ENCODE measurements at regions not wholly inside any gene's neighbourhood (a gene's known extent, or its start where the extent isn't known, plus 50 kb on each side); places are given as distances from the start of the nearest gene placed in this dataset.

- DNase-seq, result no peak
These were observed 113.1 kb downstream of the ZNF621 start for GRCh38 chr3:40637906-40638305.

GRCh38 chr3:40639006-40639405 is 114.2 kb downstream of the ZNF621 start:
- Mint-ChIP-seq H3K4me3 (no peak overlapping the region), H3K36me3 (no peaks in the 10 kb centered on the region), H3K27me3 (peaks cover 0 to 8% (median 6%) of the 10 kb centered on the region in 5 donors), H3K9me3 (peaks cover 0 to 8% (median 4%) of the 10 kb centered on the region in 11 donors), H3K4me1 (no peaks in the 10 kb centered on the region), H3K27ac (no peak overlapping the region)
- ATAC-seq (no peak), DNase-seq (no peak)
- H3K4me3 ChIP-seq (ENCODE audit: low read length), result no peak overlapping the region
- POLR2A ChIA-PET, result no interaction called here
- intact Hi-C loops (cut with micrococcal nuclease), result no loop called here
- no peaks in the 10 kb centered on the region for H3K4me1 ChIP-seq (ENCODE audit: control insufficient read depth in 2 of 2, insufficient read depth in 2 of 2, low read length in 2 of 2)
- H3K27me3 ChIP-seq (ENCODE audit: control insufficient read depth in 2 of 2, insufficient read depth in 2 of 2, low read length in 2 of 2), result no peaks in the 10 kb centered on the region
- no peaks in the 10 kb centered on the region for H3K9me3 ChIP-seq (ENCODE audit: control insufficient read depth in 2 of 3, low read length in 3 of 3)
- CTCF ChIA-PET, result no interaction called here
- no peak overlapping the region for H3K27ac ChIP-seq (ENCODE audit: low read depth, low read length)
- H3K36me3 ChIP-seq (ENCODE audit: control insufficient read depth in 2 of 3, insufficient read depth in 3 of 3, low read length in 3 of 3), result no peaks in the 10 kb centered on the region

More at GRCh38 chr3:40637906-40638305, 113.1 kb downstream of the ZNF621 start:
- H3K9me3 ChIP-seq (ENCODE audit: control insufficient read depth in 2 of 3, low read length in 3 of 3), result no peaks in the 10 kb centered on the region
- ChIA-PET CTCF (no interaction called here), POLR2A (no interaction called here)
- H3K4me1 ChIP-seq (ENCODE audit: control insufficient read depth in 2 of 2, insufficient read depth in 2 of 2, low read length in 2 of 2), result no peaks in the 10 kb centered on the region
- Mint-ChIP-seq H3K4me1 (no peaks in the 10 kb centered on the region), H3K4me3 (no peak overlapping the region), H3K27ac (no peak overlapping the region), H3K36me3 (peaks cover 0 to under 1% (median 0%) of the 10 kb centered on the region in 5 donors), H3K27me3 (peaks cover 0 to 13% (median 5%) of the 10 kb centered on the region in 5 donors), H3K9me3 (peaks cover 0 to 12% (median 6%) of the 10 kb centered on the region in 11 donors)
- no peak for ATAC-seq
- no peak overlapping the region for H3K4me3 ChIP-seq (ENCODE audit: low read length)
- H3K27ac ChIP-seq (ENCODE audit: low read depth, low read length), result no peak overlapping the region
- H3K36me3 ChIP-seq (ENCODE audit: control insufficient read depth in 2 of 3, insufficient read depth in 3 of 3, low read length in 3 of 3), result no peaks in the 10 kb centered on the region
- intact Hi-C loops (cut with micrococcal nuclease), result no loop called here
- H3K27me3 ChIP-seq (ENCODE audit: control insufficient read depth in 2 of 2, insufficient read depth in 2 of 2, low read length in 2 of 2), result no peaks in the 10 kb centered on the region

DNA sequence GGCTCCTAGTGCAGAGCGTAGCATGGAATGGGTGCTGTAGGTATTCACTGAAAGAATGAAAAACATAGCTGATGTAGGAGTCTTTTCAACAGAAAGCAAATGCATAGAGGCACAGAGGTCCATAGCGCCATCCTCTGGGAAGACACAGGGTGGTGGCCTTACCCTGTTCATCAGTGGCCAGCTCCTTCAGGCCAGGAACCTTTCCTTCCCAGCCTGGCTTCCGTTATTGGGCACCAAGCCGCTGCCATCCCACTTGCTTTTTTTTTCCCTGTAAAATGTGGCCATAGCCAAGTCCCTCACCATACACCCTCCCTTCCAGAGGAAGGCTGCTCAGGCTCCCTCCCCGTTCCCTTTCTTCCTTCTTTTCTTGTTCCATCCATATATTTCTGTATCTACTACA is 118.1 kb downstream of the ZNF621 start:
- H3K27ac Mint-ChIP-seq, result no peak overlapping the region
- no peaks in the 10 kb centered on the region for H3K27me3 ChIP-seq (ENCODE audit: control insufficient read depth in 2 of 2, insufficient read depth in 2 of 2, low read length in 2 of 2)
- ATAC-seq (no peak), DNase-seq (no peak)
- no peaks in the 10 kb centered on the region for H3K36me3 Mint-ChIP-seq
- no peak overlapping the region for H3K4me3 Mint-ChIP-seq
- H3K4me1 Mint-ChIP-seq, result no peaks in the 10 kb centered on the region
- H3K36me3 ChIP-seq (ENCODE audit: control insufficient read depth in 2 of 3, insufficient read depth in 3 of 3, low read length in 3 of 3), result no peaks in the 10 kb centered on the region
- no peak overlapping the region for H3K4me3 ChIP-seq (ENCODE audit: low read length)
- ChIA-PET POLR2A (no interaction called here), CTCF (no interaction called here)
- H3K27ac ChIP-seq (ENCODE audit: low read depth, low read length), result no peak overlapping the region
- peaks cover 0 to 15% (median 5%) of the 10 kb centered on the region in 5 donors for H3K27me3 Mint-ChIP-seq
- intact Hi-C loops (cut with micrococcal nuclease), result no loop called here
- peaks cover 0 to 5% (median 0%) of the 10 kb centered on the region in 11 donors for H3K9me3 Mint-ChIP-seq
- H3K4me1 ChIP-seq (ENCODE audit: control insufficient read depth in 2 of 2, insufficient read depth in 2 of 2, low read length in 2 of 2), result no peaks in the 10 kb centered on the region
- no peaks in the 10 kb centered on the region for H3K9me3 ChIP-seq (ENCODE audit: control insufficient read depth in 2 of 3, low read length in 3 of 3)

DNA sequence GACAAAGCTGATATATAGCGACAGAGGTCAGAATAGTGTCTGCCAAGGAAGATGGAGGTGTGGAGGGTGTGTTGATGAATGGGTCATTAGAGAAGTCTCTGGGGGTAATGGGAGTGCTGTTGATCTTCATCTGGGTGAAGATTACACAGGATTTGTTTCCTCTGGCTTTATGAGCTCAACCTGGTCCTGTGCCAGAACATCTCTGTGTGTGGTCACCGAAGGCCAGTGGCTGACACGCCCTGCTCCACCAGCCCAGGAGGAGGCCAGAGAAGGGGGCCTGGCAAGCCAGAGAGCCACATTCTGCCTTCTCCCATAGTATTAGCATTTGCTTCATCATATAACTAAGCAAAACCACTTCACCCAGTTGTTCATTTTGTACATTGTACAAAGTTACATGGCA is 121.1 kb downstream of the ZNF621 start:
- ATAC-seq (no peak), DNase-seq (no peak)
- no peaks in the 10 kb centered on the region for H3K9me3 ChIP-seq (ENCODE audit: control insufficient read depth in 2 of 3, low read length in 3 of 3)
- Mint-ChIP-seq H3K27me3 (peaks cover 0 to 15% (median 5%) of the 10 kb centered on the region in 5 donors), H3K4me1 (no peaks in the 10 kb centered on the region), H3K36me3 (no peaks in the 10 kb centered on the region), H3K9me3 (peaks cover 0 to 5% (median 0%) of the 10 kb centered on the region in 11 donors), H3K4me3 (no peak overlapping the region), H3K27ac (no peak overlapping the region)
- no peaks in the 10 kb centered on the region for H3K4me1 ChIP-seq (ENCODE audit: control insufficient read depth in 2 of 2, insufficient read depth in 2 of 2, low read length in 2 of 2)
- H3K36me3 ChIP-seq (ENCODE audit: control insufficient read depth in 2 of 3, insufficient read depth in 3 of 3, low read length in 3 of 3), result no peaks in the 10 kb centered on the region
- H3K27ac ChIP-seq (ENCODE audit: low read depth, low read length), result no peak overlapping the region
- intact Hi-C loops (cut with micrococcal nuclease), result no loop called here
- ChIA-PET CTCF (interaction anchor here (0.6 to 0.7 kb wide), 2 partner anchors 44 to 775 kb away, joined by 3 to 4 read pairs; no protein-coding TSS in a partner anchor), POLR2A (no interaction called here)
- no peak overlapping the region for H3K4me3 ChIP-seq (ENCODE audit: low read length)
- H3K27me3 ChIP-seq (ENCODE audit: control insufficient read depth in 2 of 2, insufficient read depth in 2 of 2, low read length in 2 of 2), result no peaks in the 10 kb centered on the region

GRCh38 chr3:40649346-40649745 is 124.6 kb downstream of the ZNF621 start:
- Mint-ChIP-seq H3K4me1 (no peaks in the 10 kb centered on the region), H3K27ac (no peak overlapping the region), H3K27me3 (peaks cover 0 to 8% (median 0%) of the 10 kb centered on the region in 5 donors), H3K4me3 (no peak overlapping the region), H3K9me3 (peaks cover 0 to under 1% (median 0%) of the 10 kb centered on the region in 11 donors), H3K36me3 (no peaks in the 10 kb centered on the region)
- intact Hi-C loops (cut with micrococcal nuclease), result no loop called here
- DNase-seq (no peak), ATAC-seq (no peak)
- CTCF ChIA-PET, result no interaction called here
- Histone ChIP-seq H3K27ac (ENCODE audit: low read depth, low read length) (no peak overlapping the region), H3K4me3 (ENCODE audit: low read length) (no peak overlapping the region), H3K9me3 (ENCODE audit: control insufficient read depth in 2 of 3, low read length in 3 of 3) (no peaks in the 10 kb centered on the region), H3K4me1 (ENCODE audit: control insufficient read depth in 2 of 2, insufficient read depth in 2 of 2, low read length in 2 of 2) (no peaks in the 10 kb centered on the region), H3K27me3 (ENCODE audit: control insufficient read depth in 2 of 2, insufficient read depth in 2 of 2, low read length in 2 of 2) (no peaks in the 10 kb centered on the region), H3K36me3 (ENCODE audit: control insufficient read depth in 2 of 3, insufficient read depth in 3 of 3, low read length in 3 of 3) (no peaks in the 10 kb centered on the region)
- POLR2A ChIA-PET, result no interaction called here

GRCh38 chr3:40652072-40652471 is 127.3 kb downstream of the ZNF621 start:
- H3K4me3 ChIP-seq (ENCODE audit: low read length), result no peak overlapping the region
- Mint-ChIP-seq H3K4me3 (no peak overlapping the region), H3K4me1 (no peaks in the 10 kb centered on the region), H3K27ac (no peak overlapping the region), H3K9me3 (peaks cover 0 to 3% (median 0%) of the 10 kb centered on the region in 11 donors), H3K36me3 (no peaks in the 10 kb centered on the region), H3K27me3 (peaks cover 0 to 7% (median 0%) of the 10 kb centered on the region in 5 donors)
- ATAC-seq (no peak), DNase-seq (no peak)
- no peaks in the 10 kb centered on the region for H3K36me3 ChIP-seq (ENCODE audit: control insufficient read depth in 2 of 3, insufficient read depth in 3 of 3, low read length in 3 of 3)
- H3K4me1 ChIP-seq (ENCODE audit: control insufficient read depth in 2 of 2, insufficient read depth in 2 of 2, low read length in 2 of 2), result no peaks in the 10 kb centered on the region
- H3K9me3 ChIP-seq (ENCODE audit: control insufficient read depth in 2 of 3, low read length in 3 of 3), result no peaks in the 10 kb centered on the region
- ChIA-PET POLR2A (no interaction called here), CTCF (no interaction called here)
- no peaks in the 10 kb centered on the region for H3K27me3 ChIP-seq (ENCODE audit: control insufficient read depth in 2 of 2, insufficient read depth in 2 of 2, low read length in 2 of 2)
- intact Hi-C loops (cut with micrococcal nuclease), result no loop called here
- H3K27ac ChIP-seq (ENCODE audit: low read depth, low read length), result no peak overlapping the region

GRCh38 chr3:40653001-40653400 is 128.2 kb downstream of the ZNF621 start:
- Mint-ChIP-seq H3K36me3 (no peaks in the 10 kb centered on the region), H3K27me3 (peaks cover 0 to 8% (median 0%) of the 10 kb centered on the region in 5 donors), H3K27ac (no peak overlapping the region), H3K4me1 (no peaks in the 10 kb centered on the region), H3K4me3 (no peak overlapping the region), H3K9me3 (peaks cover 0 to 11% (median 3%) of the 10 kb centered on the region in 11 donors)
- no peak for DNase-seq
- ATAC-seq, result no peak
- ChIA-PET CTCF (no interaction called here), POLR2A (no interaction called here)
- Histone ChIP-seq H3K4me1 (ENCODE audit: control insufficient read depth in 2 of 2, insufficient read depth in 2 of 2, low read length in 2 of 2) (no peaks in the 10 kb centered on the region), H3K9me3 (ENCODE audit: control insufficient read depth in 2 of 3, low read length in 3 of 3) (no peaks in the 10 kb centered on the region), H3K27ac (ENCODE audit: low read depth, low read length) (no peak overlapping the region), H3K27me3 (ENCODE audit: control insufficient read depth in 2 of 2, insufficient read depth in 2 of 2, low read length in 2 of 2) (no peaks in the 10 kb centered on the region), H3K4me3 (ENCODE audit: low read length) (no peak overlapping the region), H3K36me3 (ENCODE audit: control insufficient read depth in 2 of 3, insufficient read depth in 3 of 3, low read length in 3 of 3) (no peaks in the 10 kb centered on the region)
- intact Hi-C loops (cut with micrococcal nuclease), result no loop called here
